ENCODE measurements at regions not wholly inside any gene's neighbourhood (a gene's known extent, or its start where the extent isn't known, plus 50 kb on each side); places are given as distances from the start of the nearest gene placed in this dataset.
A peak's percentile ranks its signal among the peaks of the same experiment; 100 is the strongest.

DNA sequence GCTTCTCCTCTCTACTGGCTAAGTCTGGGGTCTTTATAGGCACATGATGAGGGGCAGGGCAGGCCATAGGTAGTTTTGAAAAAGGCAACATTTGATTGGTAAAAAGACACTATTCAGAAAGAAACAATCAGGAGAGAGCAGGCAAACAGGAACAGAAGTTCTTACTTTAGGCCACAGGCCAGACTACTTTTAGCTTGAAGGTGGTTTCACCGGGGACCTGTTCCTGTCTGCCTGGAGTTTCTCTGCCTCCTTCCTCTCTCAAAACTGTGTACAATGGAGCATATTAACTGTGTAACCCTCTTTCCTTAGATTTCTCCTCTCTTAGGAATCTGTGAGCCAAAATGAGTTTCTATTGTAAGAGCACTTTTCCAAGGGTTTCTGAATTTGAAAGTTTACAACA, 167.9 kb upstream of the AVPR1A start:
- no peak for DNase-seq (ENCODE audit: low spot score)

DNA sequence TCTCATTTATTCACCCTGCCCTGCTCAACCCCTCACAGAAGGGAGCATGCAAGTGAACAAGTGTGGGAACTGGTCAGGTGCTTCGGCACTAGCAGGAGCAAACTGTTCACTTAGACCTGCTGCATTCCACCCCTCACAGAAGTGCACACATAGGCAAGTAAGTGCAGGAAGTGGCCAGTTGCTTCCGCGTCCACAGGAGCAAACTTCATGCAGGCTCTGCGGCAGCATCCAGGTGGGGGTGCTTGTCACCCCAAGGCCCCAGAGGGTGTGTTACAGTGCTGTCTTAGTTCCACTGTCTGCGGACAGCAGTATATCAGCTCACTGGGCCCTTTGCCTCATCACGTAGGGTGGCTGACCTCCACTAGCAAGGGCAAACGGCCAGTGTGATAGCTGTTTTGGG, 167.3 kb upstream of the AVPR1A start:
- DNase-seq (ENCODE audit: low spot score): no peak

DNA sequence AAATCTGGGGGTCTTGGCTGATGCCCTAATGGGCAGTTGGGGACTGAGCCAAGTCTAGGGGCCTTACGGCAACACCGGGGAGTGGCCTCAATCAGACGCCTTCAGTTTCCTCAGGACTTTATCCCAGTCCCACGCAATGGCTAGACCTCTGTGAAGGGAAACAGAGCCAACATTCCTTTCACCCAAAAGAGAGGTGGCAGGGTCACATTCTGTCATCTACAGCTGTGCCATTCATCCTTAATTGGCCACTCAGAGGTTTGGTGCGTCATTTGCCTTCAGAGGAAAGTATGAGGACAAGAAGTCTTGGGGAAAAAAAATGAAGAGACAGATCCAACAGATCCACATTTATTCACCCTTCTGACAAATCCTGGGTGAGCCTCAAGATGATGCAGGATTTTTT, 166.9 kb upstream of the AVPR1A start:
- no peak for DNase-seq (ENCODE audit: low spot score)

DNA sequence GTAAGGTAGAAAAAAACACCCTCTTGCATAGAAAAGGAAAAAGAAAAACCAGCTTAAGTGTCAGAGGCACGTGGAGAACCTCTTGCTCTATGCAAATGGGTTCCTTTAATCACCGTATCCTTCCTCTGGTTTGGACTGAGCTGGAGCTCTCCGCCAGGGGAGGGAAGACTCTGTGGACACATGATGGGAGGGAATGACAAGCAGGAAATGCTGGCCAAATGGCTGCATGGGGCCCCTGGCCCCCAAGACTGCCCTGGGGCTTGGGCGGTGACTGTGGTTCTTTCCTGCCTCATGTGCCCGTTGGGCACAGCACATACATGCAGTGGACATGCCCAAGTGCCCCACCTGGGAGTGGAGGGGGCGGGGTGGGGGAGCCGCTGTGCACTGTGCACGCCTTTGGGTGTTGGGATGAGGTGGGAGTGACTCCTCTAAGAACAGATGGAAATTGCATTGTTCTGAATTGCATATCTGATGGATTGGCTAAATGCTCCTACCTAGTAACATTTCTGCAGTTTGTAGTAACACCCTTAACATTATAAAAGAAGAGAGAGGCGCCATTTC, 166.4 kb upstream of the AVPR1A start:
- DNase-seq (ENCODE audit: low spot score): no peak

DNA sequence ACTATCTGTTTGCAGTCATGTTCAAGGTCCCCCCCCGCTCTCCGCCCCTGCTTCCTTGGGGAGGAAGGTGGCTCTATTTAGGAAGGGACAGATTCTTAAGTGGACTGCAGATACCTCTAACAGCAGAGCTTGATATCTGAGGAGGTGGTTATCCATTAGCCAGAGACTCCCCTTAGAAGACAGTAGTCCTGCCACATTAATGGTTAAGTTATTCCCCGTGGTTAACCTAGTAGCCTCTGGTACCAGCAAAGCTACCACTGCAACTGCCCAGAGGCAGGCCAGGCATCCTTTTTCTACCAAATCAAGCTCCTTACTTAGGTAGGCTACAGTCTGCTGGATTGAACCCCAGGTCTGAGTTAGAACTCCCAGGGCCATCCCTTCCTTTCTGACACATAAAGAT, 162.1 kb upstream of the AVPR1A start:
- no peak for DNase-seq (ENCODE audit: low spot score)

DNA sequence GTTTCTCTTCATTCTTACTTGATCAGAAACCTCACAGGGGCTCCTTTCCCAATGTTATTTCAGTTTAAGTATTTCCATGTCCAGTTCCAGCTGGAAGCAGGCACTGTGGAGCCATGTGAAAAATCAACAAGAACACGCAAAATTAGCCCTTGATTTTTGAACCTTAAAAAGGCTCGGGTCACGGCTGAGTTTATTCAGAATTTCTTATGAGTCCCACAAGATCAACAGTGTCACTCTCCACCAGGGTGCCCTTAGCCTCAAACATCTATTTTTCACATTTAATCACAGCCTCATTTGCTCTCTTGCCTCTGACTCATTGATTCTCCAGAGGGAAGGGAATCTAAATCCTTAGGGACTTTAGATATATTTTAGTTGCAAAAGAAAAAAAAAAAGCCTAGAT, 157.7 kb upstream of the AVPR1A start:
- no peak for DNase-seq (ENCODE audit: low spot score)

DNA sequence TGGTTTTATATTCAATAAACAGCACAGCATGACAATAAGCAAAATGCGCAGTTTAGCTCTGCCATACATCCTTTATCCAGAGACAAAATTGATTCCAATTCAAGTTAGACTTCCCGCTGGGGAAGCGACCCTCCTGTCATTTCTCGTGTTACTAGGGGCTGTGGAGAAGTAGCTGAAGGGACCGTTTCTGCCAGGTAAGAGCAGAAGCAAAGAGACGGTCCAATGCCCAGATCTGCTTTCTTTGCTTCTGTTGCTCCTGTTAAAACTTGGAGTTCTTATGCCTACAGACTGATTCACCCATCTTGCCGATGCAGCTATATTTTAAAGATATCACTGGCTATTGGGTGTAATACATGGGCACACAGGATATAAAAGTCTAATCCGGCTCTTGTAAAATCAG, 156.8 kb upstream of the AVPR1A start:
- DNase-seq (ENCODE audit: low spot score): no peak

DNA sequence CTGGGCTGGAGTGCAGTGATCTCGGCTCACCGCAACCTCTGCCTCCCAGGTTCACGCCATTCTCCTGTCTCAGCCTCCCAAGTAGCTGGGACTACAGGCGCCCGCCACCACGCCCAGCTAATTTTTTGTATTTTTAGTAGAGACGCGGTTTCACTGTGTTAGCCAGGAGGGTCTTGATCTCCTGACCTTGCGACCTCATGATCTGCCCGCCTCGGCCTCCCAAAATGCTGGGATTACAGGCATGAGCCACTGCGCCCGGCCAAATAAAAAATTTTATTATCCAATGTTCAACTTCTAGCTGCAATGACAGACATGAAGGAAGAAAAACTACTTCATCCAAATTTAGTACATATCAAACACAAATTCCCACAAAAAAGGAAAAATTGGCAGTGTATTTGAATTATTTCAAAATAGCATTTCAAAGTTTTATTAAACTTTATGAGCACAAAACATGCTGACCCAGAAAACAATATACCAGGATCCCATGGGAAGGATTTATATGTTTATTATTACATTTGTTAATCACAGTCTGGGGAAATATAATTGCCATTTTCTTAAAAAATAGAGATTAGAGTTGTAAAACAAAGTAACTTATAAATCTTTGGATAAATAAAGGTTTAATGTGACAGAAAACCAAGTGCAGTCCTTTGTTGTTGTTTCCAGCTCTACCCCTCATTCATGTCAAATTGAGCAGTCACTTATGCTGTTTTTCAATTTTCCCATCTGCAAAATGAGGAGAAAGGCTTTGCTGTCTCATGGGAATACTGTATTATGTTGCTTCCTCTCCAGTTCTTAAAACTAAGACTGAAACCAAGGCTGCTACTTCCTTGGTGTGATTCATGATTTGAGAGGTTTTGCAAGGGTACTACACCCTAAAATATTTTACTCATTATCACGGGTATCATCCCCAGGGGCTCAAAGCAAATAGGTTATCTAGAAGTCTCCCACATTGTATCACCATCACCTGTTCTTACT, 155.2 kb upstream of the AVPR1A start:
- DNase-seq (ENCODE audit: low spot score): no peak

DNA sequence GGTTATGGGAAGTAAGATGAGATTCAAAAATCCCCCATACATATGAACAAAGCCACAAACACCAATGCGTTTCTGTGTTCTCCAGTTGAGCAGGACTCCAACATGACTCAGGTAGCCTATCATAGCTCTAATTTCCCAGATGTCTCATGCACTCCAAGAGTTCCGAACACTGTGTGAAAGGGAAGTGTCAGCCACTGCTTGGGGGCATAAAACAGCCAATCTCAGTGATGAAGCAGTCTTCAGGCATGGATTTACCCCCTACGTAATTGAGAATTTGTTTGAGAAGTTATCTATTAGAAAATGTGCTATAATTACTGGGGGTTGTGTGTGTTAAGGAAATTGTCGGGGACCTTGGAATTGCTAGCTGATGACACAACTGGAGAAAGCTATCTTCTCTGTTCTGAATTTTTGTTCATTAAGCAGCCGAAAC, 153.9 kb upstream of the AVPR1A start:
- no peak for DNase-seq (ENCODE audit: low spot score)

DNA sequence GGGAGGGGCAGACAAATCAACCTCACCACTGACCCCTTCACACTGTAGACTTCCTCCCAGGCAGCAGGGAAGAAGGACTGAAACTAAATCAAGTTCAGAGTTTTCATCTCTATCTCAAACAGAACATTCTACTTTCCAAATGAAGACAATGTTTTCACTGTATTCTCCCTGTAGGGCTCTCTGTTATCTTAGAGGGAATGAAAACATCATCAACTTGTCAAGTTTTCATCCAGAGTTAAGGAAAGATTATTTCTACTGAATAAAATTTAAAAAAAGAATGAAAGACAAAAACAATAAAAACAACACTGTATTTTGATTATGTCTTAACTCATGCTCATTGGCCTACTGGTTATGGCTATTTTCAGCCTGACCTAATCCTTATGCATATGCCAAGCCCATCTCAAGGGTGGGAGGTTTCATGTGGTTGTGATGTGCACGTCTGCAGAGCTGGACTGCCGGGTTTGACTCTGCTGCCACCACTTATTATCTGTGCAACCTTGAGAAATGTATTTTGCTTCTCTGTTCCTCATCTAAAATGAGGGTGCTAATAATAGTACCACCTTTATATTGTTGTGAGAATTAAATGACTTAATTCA, 152.0 kb upstream of the AVPR1A start:
- no peak for DNase-seq (ENCODE audit: low spot score)

DNA sequence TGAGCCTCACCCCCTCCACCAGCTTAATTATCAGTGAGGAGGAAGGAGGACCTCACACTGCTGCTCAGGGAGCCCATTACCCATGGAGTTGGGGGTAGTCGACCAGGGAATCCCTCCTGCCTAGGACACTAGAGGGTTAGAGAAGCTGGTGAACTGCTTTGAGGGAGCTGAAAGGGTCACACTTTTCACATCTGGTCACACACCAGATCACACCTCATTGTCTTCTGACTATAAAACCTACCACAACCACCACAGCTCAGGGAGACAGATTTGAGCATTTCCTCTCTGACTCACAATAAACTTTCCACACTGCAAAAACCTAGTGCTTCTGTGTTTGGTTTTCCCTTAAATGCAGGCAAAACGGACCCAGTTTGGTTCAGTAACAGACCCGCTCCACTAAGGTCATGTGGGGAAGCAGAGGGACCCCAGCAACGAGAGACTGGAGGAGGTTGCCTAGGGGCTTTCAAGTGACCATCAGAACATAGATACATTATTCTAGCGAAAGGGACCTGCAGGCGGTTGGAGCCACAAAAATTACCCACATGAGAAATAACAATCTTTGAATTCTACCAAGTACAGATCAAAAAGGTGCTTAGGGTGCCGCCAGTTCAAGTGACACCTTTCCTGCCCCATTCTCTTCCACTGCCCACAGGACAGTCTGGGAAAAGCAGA, 151.4 kb upstream of the AVPR1A start:
- DNase-seq (ENCODE audit: low spot score): peak; percentile 9

DNA sequence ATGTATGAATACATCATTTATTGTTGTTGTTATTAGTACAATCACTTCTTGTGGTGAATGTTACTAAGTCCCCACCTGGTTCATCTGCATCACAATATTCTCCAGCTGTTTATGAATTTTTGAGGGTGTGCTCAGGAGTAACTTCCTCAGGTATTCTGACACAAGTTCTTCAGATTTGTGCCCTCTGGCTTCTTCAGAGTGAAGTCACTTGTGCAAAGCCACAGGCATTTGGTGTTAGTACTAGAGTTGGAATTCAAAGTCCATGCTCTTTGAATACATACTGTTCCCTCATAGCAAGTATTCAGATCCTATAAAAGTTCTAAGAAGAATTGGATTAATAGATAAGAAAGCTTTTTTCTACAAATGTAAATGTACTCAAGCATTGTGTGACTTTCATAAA, 150.3 kb upstream of the AVPR1A start:
- no peak for DNase-seq (ENCODE audit: low spot score)

DNA sequence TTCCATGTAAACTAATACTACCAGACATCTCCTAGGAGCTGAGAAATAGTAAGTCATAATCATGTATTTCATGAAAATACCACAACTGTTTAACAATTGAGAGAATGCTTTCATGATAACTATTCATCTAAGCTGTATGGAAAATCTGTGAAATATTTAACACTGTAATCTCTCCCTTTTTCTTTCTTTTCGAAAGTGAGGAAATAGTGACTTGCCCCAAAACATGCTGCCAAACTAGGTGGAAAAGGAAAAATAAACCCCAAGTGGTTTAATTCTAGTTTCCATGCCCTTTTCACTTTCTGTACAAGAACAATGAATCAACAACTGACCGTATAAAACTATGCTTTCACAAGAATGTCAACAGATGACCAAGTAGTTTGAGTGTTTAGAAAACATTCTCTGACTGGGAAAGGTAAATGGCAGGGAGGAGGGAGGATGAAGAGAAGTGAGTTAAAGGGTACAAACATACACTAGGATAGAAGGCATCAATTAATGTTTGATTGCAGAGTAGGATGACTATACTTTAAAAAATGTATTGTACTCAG, 147.5 kb upstream of the AVPR1A start:
- DNase-seq (ENCODE audit: low spot score): no peak

DNA sequence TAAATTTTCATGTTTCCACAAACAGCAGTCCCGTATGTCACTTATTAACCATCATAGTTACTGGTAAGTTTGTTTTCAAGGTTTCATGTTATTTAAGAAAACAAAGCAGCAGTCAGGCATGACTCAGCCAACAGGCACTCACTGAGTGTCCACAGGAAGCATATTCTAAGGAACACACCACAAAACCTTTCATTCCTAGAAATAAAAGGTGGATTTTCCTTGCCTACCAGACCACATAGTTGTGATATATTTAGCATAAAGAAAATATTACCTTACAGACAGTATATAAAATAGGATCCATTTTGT, 143.3 kb upstream of the AVPR1A start:
- DNase-seq (ENCODE audit: low spot score): peak; percentile 66

DNA sequence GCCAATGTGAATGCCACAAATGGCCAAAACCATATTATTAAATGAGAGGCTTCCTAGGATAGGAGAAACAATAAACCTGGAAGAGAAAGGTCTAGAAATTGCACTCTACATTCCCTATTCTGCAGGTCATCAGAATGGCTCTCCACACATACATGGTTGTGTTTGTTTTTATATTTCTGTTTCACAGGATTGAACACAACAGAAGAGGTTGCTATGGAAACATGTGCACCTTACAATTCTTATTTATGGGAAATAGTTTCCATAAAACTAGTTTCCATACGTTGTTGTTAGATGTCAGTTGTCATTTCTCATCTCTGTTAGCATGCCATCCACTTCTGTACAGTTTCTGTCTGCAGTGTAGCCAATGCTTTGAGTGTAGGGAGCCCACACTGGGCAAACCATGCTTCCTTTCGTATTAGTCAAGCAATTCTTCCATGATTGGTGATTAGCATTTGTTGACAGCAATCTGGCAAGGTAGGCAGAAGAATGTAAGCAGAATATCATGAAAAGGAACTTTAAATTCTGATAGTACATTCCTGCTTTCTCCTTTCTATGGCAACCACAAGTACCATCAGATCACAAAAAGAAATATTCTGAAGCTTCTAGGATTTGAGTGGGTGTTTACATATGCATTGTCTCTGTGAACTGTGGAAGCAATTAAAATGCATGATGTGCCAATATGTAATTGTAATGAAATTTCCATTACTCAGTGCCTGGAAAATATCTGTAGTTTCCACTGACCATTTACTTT, 141.6 kb upstream of the AVPR1A start:
- no peak for DNase-seq (ENCODE audit: low spot score)

DNA sequence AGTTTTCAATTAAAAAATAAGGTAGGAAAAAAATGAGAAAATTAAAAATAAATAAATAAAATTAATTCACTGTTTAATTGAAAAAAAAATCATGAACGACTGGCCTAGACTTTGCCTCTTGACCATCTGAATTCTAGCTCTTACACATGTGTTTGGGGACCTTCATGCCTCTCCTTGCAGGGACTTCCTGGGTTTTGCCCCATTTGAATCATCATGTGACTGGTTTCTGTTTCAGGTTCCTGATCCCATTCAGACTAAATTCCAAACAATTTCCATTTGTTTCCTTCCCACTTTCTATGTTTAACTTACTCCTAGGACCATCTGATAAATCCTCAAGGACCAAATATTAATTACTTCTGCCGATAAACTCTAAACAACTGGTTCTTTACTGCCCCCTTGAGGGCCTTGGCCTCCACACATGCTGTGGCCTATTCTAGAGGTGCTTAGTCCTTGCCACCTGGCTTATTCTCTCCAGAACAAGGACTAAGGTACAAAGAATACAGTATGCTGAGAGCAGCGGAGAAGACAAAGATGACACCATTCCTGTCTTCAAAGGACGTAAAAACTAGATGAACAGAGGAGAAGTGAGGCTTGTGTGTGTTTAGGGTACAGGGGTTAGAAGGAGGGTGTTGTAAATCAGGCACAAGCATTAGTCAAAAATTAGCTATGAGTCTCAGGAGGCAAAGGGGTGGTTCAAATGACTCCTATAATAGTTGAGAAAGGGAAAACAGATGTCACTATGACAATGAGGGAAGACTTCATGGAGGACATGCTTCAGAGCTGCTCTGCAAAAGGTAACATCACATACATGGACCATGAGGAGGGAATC, 125.8 kb upstream of the AVPR1A start:
- DNase-seq (ENCODE audit: low spot score): peak; percentile 40

DNA sequence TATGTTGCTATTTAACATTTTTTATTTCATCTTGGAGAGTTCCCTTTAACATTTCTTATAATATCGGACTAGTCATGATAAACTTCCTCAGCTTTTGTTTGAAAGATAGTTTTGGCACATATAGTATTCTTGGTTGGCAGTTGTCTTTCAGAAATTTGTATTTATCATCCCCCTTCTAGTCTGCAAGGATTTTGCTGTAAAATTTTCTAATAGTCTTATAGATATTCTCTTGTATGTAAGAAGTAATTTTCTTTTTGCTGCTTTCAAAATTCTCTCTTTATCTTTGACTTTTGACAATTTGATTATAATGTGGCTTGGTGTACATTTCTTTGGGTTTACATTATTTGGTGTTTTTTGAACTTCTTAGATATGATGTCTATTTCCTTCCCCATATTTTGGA, 116.0 kb upstream of the AVPR1A start:
- no peak for DNase-seq (ENCODE audit: low spot score)

DNA sequence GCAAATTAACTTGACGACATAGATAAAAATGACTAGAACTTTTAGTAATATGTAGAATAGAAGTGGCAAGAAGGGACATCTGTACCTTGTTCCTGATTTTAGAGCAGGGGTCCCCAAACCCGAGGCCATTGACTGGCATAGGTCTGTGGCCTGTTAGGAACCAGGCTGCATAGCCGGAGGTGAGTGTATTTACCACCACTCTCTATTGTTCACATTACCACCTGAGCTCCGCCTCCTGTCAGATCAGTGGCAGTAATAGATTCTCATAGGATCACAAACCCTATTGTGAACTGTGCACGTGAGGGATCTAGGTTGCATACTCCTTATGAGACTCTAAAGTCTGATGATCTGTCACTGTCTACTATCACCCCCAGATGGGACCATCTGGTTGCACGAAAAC, 113.6 kb upstream of the AVPR1A start:
- no peak for DNase-seq (ENCODE audit: low spot score)

DNA sequence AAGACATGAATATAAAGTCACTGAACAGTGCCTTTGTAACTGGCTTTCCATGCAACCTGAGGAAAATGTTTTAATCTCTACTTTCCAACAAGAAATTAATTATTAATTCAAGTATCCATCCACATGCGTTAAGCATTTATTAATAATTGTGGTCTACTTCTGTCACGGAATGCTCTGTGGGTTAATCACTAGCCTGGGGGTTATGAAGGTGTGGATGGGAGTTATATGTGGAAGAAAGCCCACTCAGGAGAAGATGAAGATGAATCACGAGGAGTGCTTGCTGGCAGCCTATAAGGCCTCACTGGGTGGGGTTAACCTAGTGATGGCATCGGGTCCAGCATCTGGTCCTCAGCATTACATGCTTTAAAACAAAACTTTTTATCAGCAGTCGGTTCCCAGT, 99.5 kb upstream of the AVPR1A start:
- DNase-seq (ENCODE audit: low spot score): no peak

DNA sequence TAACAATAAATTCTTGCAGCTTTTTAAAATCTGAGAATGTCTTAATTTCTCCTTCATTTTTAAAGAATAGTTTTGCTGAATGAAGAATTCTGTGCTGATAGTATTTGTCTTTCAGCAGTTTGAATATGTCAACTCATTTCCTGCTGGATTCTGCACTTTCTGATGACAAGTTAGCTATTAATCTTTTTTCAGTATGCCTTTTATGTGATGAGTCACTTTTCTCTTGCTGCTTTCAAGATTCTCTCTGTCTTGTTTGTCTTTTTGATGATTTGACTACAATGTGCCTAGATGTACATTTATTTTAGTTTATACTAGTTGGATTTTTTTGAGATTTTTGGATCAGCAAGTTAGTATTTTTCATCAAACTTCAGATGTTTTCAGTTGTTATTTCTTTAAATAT, 87.9 kb upstream of the AVPR1A start:
- DNase-seq (ENCODE audit: low spot score): no peak

DNA sequence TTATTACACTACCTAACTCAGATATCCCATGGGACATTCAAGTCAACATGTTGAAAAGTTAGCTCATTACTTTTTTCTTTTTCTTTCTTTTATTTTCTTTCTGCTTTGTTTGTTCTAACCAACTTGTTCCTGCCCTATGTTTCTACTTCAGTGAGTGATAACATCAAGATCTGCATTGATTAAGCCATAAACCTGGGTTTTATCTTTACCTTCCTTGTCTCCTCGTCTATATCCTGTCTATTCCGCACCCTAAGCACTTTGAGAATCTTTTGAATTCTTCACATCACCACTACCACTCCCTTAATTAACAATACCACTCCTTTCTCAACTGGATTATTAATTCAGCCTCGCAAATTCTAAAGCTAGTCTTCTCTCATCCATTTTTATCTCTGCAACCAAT, 81.9 kb upstream of the AVPR1A start:
- DNase-seq (ENCODE audit: low spot score): no peak

Measured in SW480 (cell line).